ENCODE measurements at regions not wholly inside any gene's neighbourhood (a gene's known extent, or its start where the extent isn't known, plus 50 kb on each side); places are given as distances from the start of the nearest gene placed in this dataset.

- FAIRE-seq = no peak
- ATAC-seq = no peak
- SMC1A ChIA-PET (ENCODE audit: uncharacterized antibody, unreplicated experiment) = no interaction called here
- H3K36me3 ChIP-seq (ENCODE audit: control insufficient read depth in 2 of 2, insufficient read depth in 2 of 2, low read length in 1 of 2) = no peaks in the 10 kb centered on the region
- 6% methylated on average over 1 of the region's 1 CpG for WGBS (ENCODE audit: insufficient coverage, insufficient replicate concordance, low lambda C conversion rate, missing lambda C conversion rate)
- DNase-seq (ENCODE audit: low read depth, low spot score) = no peak
- H3K4me3 ChIP-seq = no peak overlapping the region
- H3K4me1 ChIP-seq (ENCODE audit: control insufficient read depth, insufficient read depth, low read length) = no peaks in the 10 kb centered on the region
- intact Hi-C loops (cut with micrococcal nuclease; ENCODE audit: unreplicated experiment) = no loop called here
- no peak overlapping the region for H2AFZ ChIP-seq (ENCODE audit: control insufficient read depth, low read depth, low read length)
- H3K9ac ChIP-seq (ENCODE audit: control insufficient read depth, insufficient read depth, low read length) = no peak overlapping the region
- RAD21 ChIA-PET (ENCODE audit: unreplicated experiment) = no interaction called here
- CTCF ChIA-PET = no interaction called here
- no TSS peak for BruUV-seq (replicated peaks)
- POLR2A ChIA-PET = no interaction called here
- no peaks in the 10 kb centered on the region for H4K20me1 ChIP-seq (ENCODE audit: control insufficient read depth, insufficient read depth)
- no peaks in the 10 kb centered on the region; a peak in 1 of 4 replicates for H3K27me3 ChIP-seq (replicated peaks in 1 of 2; ENCODE audit: control insufficient read depth in 2 of 2, insufficient read depth in 2 of 2, low read length in 1 of 2)
- in situ Hi-C loops (cut with MboI) = no loop called here
- TF ChIP-seq GATAD2B (conservative IDR thresholded peaks at IDR 0.05; ENCODE audit: low read depth) (no peak), SMARCA5 (IDR thresholded peaks at IDR 0.05) (no peak)
- no peaks in the 10 kb centered on the region for H3K79me2 ChIP-seq (ENCODE audit: control insufficient read depth, insufficient read depth, low read length)
- H3K27ac ChIP-seq (ENCODE audit: control insufficient read depth, insufficient read depth) = no peak overlapping the region
- no peak overlapping the region for H3K4me2 ChIP-seq (ENCODE audit: control insufficient read depth, insufficient read depth)
- H3K9me3 ChIP-seq (replicated peaks; ENCODE audit: control insufficient read depth, insufficient read depth, low read length) = no peaks in the 10 kb centered on the region
Observed at GRCh38 chr1:62922006-62922405, 138.1 kb downstream of the ATG4C start.

- no peak for FAIRE-seq
- 44% methylated on average over 7 of the region's 7 CpGs for WGBS (ENCODE audit: insufficient coverage, insufficient replicate concordance, low lambda C conversion rate, missing lambda C conversion rate)
- DNase-seq (ENCODE audit: low read depth, low spot score) = no peak
Observed at GRCh38 chr1:62924983-62925790, 141.3 kb downstream of the ATG4C start.

More at GRCh38 chr1:62924983-62925790, 141.3 kb downstream of the ATG4C start:
- no peaks in the 10 kb centered on the region for H3K9me3 ChIP-seq (replicated peaks; ENCODE audit: control insufficient read depth, insufficient read depth, low read length)
- no peaks in the 10 kb centered on the region for H3K79me2 ChIP-seq (ENCODE audit: control insufficient read depth, insufficient read depth, low read length)
- H3K4me2 ChIP-seq (ENCODE audit: control insufficient read depth, insufficient read depth) = no peak overlapping the region
- ChIA-PET CTCF (no interaction called here), SMC1A (ENCODE audit: uncharacterized antibody, unreplicated experiment) (no interaction called here), POLR2A (no interaction called here), RAD21 (ENCODE audit: unreplicated experiment) (no interaction called here)
- H3K4me1 ChIP-seq (ENCODE audit: control insufficient read depth, insufficient read depth, low read length) = no peaks in the 10 kb centered on the region
- no peak for TF ChIP-seq ZNF622 (IDR thresholded peaks at IDR 0.05)
- no peak for TF ChIP-seq TCF3 (IDR thresholded peaks at IDR 0.05; ENCODE audit: borderline replicate concordance, insufficient read depth, low read depth, low read length)
- no peaks in the 10 kb centered on the region for H4K20me1 ChIP-seq (ENCODE audit: control insufficient read depth, insufficient read depth)
- no peak overlapping the region for H3K9ac ChIP-seq (ENCODE audit: control insufficient read depth, insufficient read depth, low read length)
- H2AFZ ChIP-seq (ENCODE audit: control insufficient read depth, low read depth, low read length) = no peak overlapping the region
- no peak overlapping the region for H3K27ac ChIP-seq (ENCODE audit: control insufficient read depth, insufficient read depth)
- no peak overlapping the region for H3K4me3 ChIP-seq
- H3K27me3 ChIP-seq (replicated peaks in 1 of 2; ENCODE audit: control insufficient read depth in 2 of 2, insufficient read depth in 2 of 2, low read length in 1 of 2) = no peaks in the 10 kb centered on the region; a peak in 1 of 4 replicates
- no peaks in the 10 kb centered on the region for H3K36me3 ChIP-seq (ENCODE audit: control insufficient read depth in 2 of 2, insufficient read depth in 2 of 2, low read length in 1 of 2)
- ATAC-seq = no peak
- in situ Hi-C loops (cut with MboI) = no loop called here
- no TSS peak for BruUV-seq (replicated peaks)
- intact Hi-C loops (cut with micrococcal nuclease; ENCODE audit: unreplicated experiment) = no loop called here
